Neural progenitor cell (in vitro differentiated cells): ENCODE measurements at regions not wholly inside any gene's neighbourhood (a gene's known extent, or its start where the extent isn't known, plus 50 kb on each side); places are given as distances from the start of the nearest gene placed in this dataset.

Source experiments
- CTCF ChIP-seq: fragments of 200-600 bp; sonication (generic); IDR thresholded peaks from 2 replicates; pipeline ENCODE4 v1.5.1; 2017; ENCODE audit warnings: antibody characterized with exemption, mild to moderate bottlenecking
- EZH2 ChIP-seq: fragments of 200-600 bp; sonication (generic); IDR thresholded peaks from 2 replicates; pipeline ENCODE4 v1.6.1; 2017; ENCODE audit warnings: antibody characterized with exemption, mild to moderate bottlenecking, moderate library complexity

- TF ChIP-seq CTCF, result no peak
- TF ChIP-seq EZH2, result no peak
Observed at GRCh38 chr14:25753130-25753529, 703.2 kb upstream of the STXBP6 start.
